Upper lobe of left lung (tissue), 6 donors: ENCODE measurements at regions not wholly inside any gene's neighbourhood (a gene's known extent, or its start where the extent isn't known, plus 50 kb on each side); places are given as distances from the start of the nearest gene placed in this dataset.
"Not testable (repeated sequence)": the region's sequence is repeated elsewhere in the genome, so short reads cannot be mapped to it uniquely, and the experiment has no call there.

Experiments used
- ATAC-seq, 2 donors: fragments of 200-7000 bp; cut with Tn5 transposase; one replicate each; pipeline ENCODE4 v1.9.1; 2022; ENCODE audit warnings: mild to moderate bottlenecking in 2 of 2, moderate library complexity in 2 of 2; ENCODE audit not compliant: low FRiP score in 2 of 2
- DNase-seq, 2 donors: peaks; one replicate each; pipeline ENCODE4 v3.0.0-alpha.2; 2019 to 2020
- H3K27ac ChIP-seq, 4 donors: fragments of 200-600 bp; sonication (generic); one replicate each; pipeline ENCODE4 v1.5.1; 2016 to 2019
- H3K27me3 ChIP-seq, 4 donors: fragments of 200-600 bp; sonication (generic); one replicate each; pipeline ENCODE4 v1.5.1; 2017 to 2019
- H3K36me3 ChIP-seq, 4 donors: fragments of 200-600 bp; sonication (generic); one replicate each; pipeline ENCODE4 v1.5.1; 2016 to 2019
- H3K4me1 ChIP-seq, 4 donors: fragments of 200-600 bp; sonication (generic); one replicate each; pipeline ENCODE4 v1.5.1; 2018 to 2019
- H3K4me3 ChIP-seq, 4 donors: fragments of 200-600 bp; sonication (generic); one replicate each; pipeline ENCODE4 v1.5.1; 2017 to 2019; ENCODE audit warnings: mild to moderate bottlenecking in 2 of 4, moderate library complexity in 1 of 4
- H3K9me3 ChIP-seq, 4 donors: fragments of 200-600 bp; sonication (generic); one replicate each; pipeline ENCODE4 v1.5.1; 2018 to 2019
- CTCF ChIP-seq, 6 experiments: fragments of 450-650 bp in 4 of 6; fragments of 200-600 bp in 2 of 6; sonication (generic) in 2 of 6; IDR thresholded peaks; one replicate each; pipeline ENCODE4 v1.5.1; 2016 to 2019; ENCODE audit warnings: antibody characterized with exemption in 6 of 6
- EP300 ChIP-seq, 4 donors: sonication (generic); formaldehyde crosslinking; IDR thresholded peaks; one replicate each; pipeline ENCODE4 v1.5.1; 2017; ENCODE audit warnings: antibody characterized with exemption in 4 of 4, control low read depth in 2 of 4
- POLR2A ChIP-seq, 4 donors: fragments of 450-650 bp; IDR thresholded peaks; one replicate each; pipeline ENCODE4 v1.5.1; 2016 to 2017; ENCODE audit warnings: antibody characterized with exemption in 4 of 4, mild to moderate bottlenecking in 2 of 4
- POLR2AphosphoS5 ChIP-seq, 2 donors: sonication (generic); formaldehyde crosslinking; IDR thresholded peaks; one replicate each; pipeline ENCODE4 v1.5.1; 2017; ENCODE audit warnings: antibody characterized with exemption in 2 of 2
- WGBS, 2 donors: methylation state at CpG; one replicate each; pipeline ENCODE4 v1.1.5; 2017 to 2018; 5-methylcytosine and 5-hydroxymethylcytosine counted together
- donor health status: DM: no; HTN: no; CAD: no; lungs with moderate emphysema.
- donor health status: DM: no; HTN: yes; CAD: no; lungs with severe emphysema.

GRCh38 chr15:44861917-44862316 is 94.6 kb upstream of the TERB2 start:
- H3K4me1 ChIP-seq = peaks cover 0 to 4% (median 0%) of the 10 kb centered on the region in 4 donors
- H3K4me3 ChIP-seq = no peak overlapping the region
- WGBS, 2 donors = 92 to 96% methylated on average over 5 to 6 of the region's 6 CpGs
- no peak overlapping the region for H3K27ac ChIP-seq
- H3K9me3 ChIP-seq = no peaks in the 10 kb centered on the region
- no peaks in the 10 kb centered on the region for H3K36me3 ChIP-seq
- H3K27me3 ChIP-seq = no peaks in the 10 kb centered on the region
- TF ChIP-seq POLR2AphosphoS5 (IDR thresholded peaks at IDR 0.05) = no peak
- no peak for TF ChIP-seq EP300 (IDR thresholded peaks at IDR 0.05)
- no peak for TF ChIP-seq POLR2A (IDR thresholded peaks at IDR 0.05)
- TF ChIP-seq CTCF (IDR thresholded peaks at IDR 0.05) = no peak
- ATAC-seq (no peak), DNase-seq (no peak)

- H3K27me3 ChIP-seq, H3K36me3 ChIP-seq, ATAC-seq, H3K4me3 ChIP-seq, DNase-seq, H3K27ac ChIP-seq, H3K4me1 ChIP-seq, H3K9me3 ChIP-seq: not testable (repeated sequence)
- 52 to 83% methylated on average over 1 of the region's 1 CpG for WGBS, 2 donors
Observed at GRCh38 chr15:44862866-44863265, 93.6 kb upstream of the TERB2 start.

GRCh38 chr15:44868100-44868499 is 88.4 kb upstream of the TERB2 start:
- H3K9me3 ChIP-seq, H3K4me3 ChIP-seq, DNase-seq, ATAC-seq, H3K4me1 ChIP-seq, H3K27me3 ChIP-seq, H3K36me3 ChIP-seq, H3K27ac ChIP-seq: not testable (repeated sequence)
- 71 to 84% methylated on average over 1 of the region's 1 CpG for WGBS, 2 donors

DNA sequence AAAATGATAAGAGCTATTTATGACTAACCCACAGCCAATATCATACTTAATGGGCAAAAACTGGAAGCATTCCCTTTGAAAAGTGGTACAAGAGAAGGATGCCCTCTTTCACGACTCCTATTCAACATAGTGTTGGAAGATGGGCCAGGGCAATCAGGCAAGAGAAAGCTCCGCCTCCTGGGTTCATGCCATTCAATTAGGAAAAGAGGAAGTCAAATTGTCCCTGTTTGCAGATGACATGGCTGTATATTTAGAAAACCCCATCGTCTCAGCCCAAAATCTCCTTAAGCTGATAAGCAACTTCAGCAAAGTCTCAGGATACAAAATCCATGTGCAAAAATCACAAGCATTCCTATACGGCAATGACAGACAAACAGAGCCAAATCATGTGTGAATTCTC is 86.4 kb upstream of the TERB2 start:
- WGBS, 2 donors = 79 to 83% methylated on average over 4 of the region's 4 CpGs
- DNase-seq, H3K27me3 ChIP-seq, ATAC-seq, H3K36me3 ChIP-seq, H3K27ac ChIP-seq, H3K4me1 ChIP-seq, H3K4me3 ChIP-seq: not testable (repeated sequence)
- H3K9me3 ChIP-seq = peaks cover 0 to 13% (median 8%) of the 10 kb centered on the region in 4 donors

DNA sequence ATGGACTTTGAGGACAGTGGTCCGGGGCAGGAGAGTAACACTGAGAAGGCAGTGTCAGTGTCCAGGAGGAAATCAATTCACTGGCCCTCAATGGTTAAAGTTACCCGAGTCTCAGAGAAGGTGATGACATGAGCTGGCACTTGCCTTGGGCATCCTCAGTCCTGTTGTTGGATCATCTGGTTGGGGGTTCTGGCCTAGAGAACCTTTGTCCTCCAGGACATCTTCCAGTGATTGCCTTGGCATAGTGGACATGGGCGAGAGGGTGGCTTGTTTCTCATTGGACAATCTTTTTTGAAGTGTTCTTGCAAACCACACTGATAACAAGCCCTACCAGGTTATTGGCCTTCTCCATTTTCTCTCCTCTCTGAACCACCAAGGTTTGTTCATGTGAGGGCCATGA is 83.4 kb upstream of the TERB2 start:
- H3K27ac ChIP-seq = no peak overlapping the region
- no peaks in the 10 kb centered on the region for H3K36me3 ChIP-seq
- no peak for ATAC-seq
- DNase-seq = no peak
- H3K27me3 ChIP-seq = no peaks in the 10 kb centered on the region
- TF ChIP-seq EP300 (IDR thresholded peaks at IDR 0.05) (no peak), POLR2A (IDR thresholded peaks at IDR 0.05) (no peak), CTCF (IDR thresholded peaks at IDR 0.05) (no peak), POLR2AphosphoS5 (IDR thresholded peaks at IDR 0.05) (no peak)
- H3K4me1 ChIP-seq = no peaks in the 10 kb centered on the region
- 66 to 97% methylated on average over 3 of the region's 3 CpGs for WGBS, 2 donors
- peaks cover 6 to 42% (median 33%) of the 10 kb centered on the region in 4 donors for H3K9me3 ChIP-seq
- H3K4me3 ChIP-seq = no peak overlapping the region

GRCh38 chr15:44879066-44879465 is 77.4 kb upstream of the TERB2 start:
- peaks cover 6 to 35% (median 34%) of the 10 kb centered on the region in 4 donors for H3K9me3 ChIP-seq
- no peak for TF ChIP-seq POLR2A (IDR thresholded peaks at IDR 0.05)
- no peak for TF ChIP-seq EP300 (IDR thresholded peaks at IDR 0.05)
- H3K4me1 ChIP-seq = no peaks in the 10 kb centered on the region
- H3K36me3 ChIP-seq = no peaks in the 10 kb centered on the region
- DNase-seq (no peak), ATAC-seq (no peak)
- 92 to 93% methylated on average over 3 of the region's 3 CpGs for WGBS, 2 donors
- no peaks in the 10 kb centered on the region for H3K27me3 ChIP-seq
- no peak overlapping the region for H3K4me3 ChIP-seq
- no peak overlapping the region for H3K27ac ChIP-seq

DNA sequence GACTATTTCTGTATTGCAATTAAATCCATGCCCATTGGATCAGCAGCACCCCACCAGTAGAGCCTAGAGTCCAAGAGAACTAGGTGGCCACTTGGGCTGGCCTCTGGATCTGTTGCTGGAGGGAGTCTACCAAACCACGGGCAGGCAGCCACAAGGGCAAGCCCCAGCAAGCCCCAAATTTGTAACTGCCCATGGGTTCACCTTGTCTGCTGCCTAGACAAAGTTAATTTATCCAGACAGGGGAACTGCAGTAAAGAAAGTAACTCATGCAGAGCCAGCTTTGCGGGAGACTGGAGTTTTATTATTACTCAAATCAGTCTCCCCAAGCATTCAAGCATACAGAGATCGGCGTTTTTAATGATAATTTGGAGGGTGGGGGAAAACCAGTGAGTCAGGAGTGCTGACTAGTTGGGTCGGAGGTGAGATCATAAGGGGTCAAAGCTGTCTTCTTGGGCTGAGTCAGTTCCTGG is 74.0 kb upstream of the TERB2 start:
- no peak for TF ChIP-seq CTCF (IDR thresholded peaks at IDR 0.05)
- TF ChIP-seq POLR2AphosphoS5 (IDR thresholded peaks at IDR 0.05) = no peak
- no peak for TF ChIP-seq EP300 (IDR thresholded peaks at IDR 0.05)
- no peak for TF ChIP-seq POLR2A (IDR thresholded peaks at IDR 0.05)
- no peak for ATAC-seq
- no peak for DNase-seq
- WGBS, 2 donors = 84 to 85% methylated on average over 4 to 5 of the region's 5 CpGs
- Histone ChIP-seq H3K9me3 (peaks cover 0 to 7% (median 3%) of the 10 kb centered on the region in 4 donors), H3K4me3 (no peak overlapping the region), H3K4me1 (no peaks in the 10 kb centered on the region), H3K27me3 (no peaks in the 10 kb centered on the region), H3K27ac (no peak overlapping the region), H3K36me3 (no peaks in the 10 kb centered on the region)
